Hematopoietic multipotent progenitor cell treated with erythropoietin and hydrocortisone succinate and interleukin-3 and kit ligand, for 8 days (in vitro differentiated cells): ENCODE measurements at regions not wholly inside any gene's neighbourhood (a gene's known extent, or its start where the extent isn't known, plus 50 kb on each side); places are given as distances from the start of the nearest gene placed in this dataset.
"Not testable (repeated sequence)": the region's sequence is repeated elsewhere in the genome, so short reads cannot be mapped to it uniquely, and the experiment has no call there.

Experiments used
- DNase-seq: peaks from one replicate; pipeline ENCODE4 v3.0.0-alpha.2; 2015

DNA sequence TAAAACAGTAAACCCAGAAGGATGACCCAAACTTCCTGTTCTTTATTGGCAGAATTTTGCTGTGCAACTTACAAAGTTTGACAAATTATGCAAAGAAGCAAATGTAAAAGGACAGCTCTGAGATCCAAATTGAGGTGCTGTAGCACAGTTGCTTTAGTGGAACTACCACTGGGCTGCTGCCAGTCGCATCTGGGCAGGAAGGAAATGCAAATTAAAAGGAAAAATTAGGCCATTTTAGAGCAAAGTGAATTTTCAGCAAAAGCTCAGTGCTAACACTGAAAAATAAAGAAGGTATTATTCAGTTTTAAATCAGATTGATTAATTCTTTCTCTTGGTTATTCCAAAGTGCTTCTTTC, 104.5 kb downstream of the ZMAT3 start:
- no peak for DNase-seq

DNA sequence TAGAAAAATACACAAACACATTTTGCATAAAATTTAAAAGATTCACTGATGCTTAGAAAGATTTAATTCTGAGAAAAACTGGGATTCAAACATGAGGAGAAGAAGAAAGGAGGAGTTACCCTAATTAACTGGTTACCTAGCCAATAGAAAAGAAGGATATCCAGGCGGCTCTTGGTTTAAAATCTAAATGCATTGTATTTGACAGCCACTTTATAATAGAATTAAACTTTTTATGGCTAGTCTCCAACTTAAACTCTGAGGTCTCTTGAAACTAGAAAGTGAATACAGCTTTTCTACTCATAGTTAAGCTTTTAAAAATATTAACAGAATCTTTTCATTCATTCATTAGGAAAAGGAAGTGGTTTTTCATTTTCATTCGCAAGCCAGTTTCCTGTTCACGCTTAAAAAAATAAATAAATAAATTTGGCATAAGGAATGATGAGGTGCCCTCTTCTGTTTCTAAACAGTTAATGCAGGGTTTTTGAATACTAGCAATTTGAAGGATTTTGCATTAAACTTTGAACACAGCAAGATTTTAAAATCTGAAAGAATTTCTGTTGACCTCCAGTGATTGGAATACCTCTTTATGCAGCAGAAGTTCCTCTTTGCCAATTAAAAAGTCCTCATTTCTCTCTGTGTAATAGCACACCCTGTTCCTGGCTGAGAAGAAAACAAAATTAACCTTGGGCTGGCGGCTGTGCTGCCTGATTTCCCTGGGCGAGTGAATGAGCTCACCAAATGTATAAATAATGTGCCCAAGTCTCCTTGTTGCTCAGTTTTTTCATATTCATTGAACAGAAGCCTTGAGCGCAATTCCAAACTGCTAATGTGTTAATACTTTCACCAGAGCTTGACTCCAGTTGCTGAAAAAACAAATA, 105.1 kb downstream of the ZMAT3 start:
- peak; percentile 13 for DNase-seq

DNA sequence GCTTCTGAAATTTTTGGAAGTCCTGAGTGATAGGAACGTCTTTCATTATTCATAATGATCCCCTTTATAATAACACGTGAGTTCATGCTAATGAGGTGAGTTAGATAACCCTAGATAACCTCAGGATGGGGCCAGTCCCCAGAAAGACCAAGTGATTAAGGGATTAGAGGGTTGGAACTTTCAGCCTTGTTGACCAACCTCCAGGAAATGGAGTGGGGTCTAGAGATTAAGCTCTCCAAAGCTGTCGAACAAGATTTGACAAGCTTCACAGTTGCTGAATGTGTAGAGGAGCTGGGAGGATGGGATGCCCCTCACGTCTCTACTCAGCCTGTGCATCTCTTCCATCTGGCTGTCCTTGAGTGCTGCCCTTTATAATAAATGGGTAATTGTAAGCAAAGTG, 107.1 kb downstream of the ZMAT3 start:
- no peak for DNase-seq

DNA sequence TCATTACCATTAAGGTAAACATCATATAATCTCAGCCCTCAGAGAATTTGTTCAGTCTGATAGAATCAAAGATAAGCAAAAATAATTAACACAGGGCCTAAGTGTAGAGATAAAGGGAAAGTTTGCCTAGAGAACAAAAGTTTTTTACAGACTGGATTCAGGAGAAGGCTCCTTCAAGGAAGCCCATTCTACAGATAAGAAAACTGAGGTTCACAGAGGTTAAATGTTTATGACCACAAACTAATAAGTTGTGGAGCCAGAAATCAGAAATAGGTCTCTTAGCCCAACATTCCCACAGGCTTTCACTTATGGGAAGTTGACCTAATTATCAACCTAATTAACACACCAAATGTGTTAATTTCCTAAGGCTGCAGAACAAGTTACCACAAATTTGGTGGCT, 110.7 kb downstream of the ZMAT3 start:
- no peak for DNase-seq

DNA sequence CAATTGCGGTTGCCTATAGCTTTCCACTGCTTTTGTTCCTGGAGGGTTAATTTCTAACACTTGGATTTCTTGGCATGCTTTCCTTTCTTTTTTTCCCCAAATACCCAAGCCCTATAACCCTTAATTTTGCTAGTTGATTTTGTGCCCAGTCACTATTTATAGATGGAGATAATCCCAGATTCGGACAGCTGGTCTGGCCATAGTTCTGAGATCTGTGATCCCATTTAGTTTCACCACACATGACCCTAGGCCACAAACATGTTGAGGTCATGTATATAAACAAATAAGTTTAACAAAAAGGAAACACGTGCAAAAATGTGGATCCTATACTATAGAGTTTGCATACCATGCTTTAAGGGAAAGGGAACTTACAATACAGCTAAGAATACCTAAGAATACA, 111.4 kb downstream of the ZMAT3 start:
- DNase-seq = no peak

DNA sequence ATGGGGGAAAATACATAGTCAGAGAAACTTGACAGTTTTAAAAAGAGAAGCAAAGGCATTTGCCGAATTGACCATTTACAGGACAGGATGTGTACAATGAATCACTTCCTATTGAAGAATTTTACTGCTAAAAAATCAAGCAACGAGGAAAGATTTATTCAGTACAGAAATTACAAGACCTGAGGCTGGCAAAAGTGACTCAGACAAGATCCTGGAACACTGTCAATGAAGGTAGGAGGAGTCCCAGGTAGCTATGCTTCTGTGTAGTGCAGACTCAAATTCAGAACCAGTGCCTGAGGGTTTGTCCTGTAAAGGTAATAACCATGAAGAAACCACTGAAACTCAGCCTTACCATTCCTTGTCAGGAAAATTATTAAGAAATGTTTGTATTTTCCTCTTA, 120.9 kb downstream of the ZMAT3 start:
- DNase-seq = no peak

DNA sequence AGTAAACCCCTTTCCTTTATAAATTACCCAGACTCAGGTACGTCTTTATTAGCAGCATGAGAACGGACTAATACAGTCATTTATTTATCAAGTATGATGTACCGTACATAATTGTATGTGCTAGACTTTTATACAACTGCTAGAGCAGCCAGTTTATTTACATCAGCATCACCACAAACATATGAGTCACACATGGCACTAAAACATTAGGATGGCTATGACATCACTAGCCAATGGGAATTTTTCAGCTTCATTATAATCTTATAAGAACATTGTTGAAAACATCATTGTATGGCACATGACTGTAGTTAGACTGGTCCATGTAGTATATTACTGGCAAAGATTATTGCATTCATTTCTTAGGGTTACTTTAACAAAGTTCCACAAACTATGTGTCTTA, 121.7 kb downstream of the ZMAT3 start:
- no peak for DNase-seq

DNA sequence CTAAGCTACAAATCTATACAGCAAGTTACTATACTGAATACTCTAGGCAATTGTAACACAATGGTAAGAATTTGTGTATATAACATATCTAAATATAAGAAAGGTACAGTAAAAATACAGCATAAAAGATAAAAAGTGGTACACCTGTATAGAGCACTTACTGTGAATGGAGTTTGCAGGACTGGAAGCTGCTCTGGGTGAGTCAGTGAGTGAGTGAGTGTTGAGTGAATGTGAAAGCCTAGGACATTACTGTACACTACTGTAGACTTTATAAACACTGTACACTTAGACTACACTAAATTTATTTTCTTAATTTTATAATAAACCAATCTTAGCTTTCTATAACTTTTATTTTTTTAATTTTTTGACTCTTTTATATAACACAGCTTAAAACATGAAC, 123.1 kb downstream of the ZMAT3 start:
- DNase-seq = no peak

DNA sequence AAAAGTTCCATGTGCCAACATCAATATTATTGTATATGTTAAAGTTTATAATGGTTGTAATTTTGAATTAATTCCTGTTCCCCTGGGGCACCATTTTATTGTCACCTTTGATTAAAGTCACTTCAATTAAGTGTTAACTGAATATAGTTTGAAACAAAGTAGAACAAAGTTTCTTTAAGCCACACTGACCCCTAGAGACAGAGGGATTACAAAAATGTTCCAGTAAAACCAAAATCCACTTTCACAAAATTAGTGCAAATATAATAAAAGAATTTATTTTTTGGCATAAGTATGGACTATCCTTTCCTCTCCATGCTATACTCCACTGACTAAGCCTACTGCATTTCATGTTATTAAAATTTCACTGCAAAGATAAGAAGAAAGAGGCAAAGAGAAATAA, 123.9 kb downstream of the ZMAT3 start:
- no peak for DNase-seq

DNA sequence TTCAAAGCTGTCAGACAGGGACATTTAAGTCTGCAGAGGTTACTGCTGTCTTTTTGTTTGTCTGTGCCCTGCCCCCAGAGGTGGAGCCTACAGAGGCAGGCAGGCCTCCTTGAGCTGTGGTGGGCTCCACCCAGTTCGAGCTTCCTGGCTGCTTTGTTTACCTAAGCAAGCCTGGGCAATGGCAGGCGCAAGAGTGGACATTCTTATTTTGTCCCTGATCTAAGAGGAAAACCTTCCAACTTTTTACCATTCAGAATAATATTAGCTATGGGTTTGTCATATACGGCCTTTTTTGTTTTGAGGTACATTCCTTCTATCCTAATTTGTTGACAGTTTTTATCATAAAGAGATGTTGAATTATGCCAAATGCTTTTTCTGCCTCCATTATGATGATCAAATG, 129.3 kb downstream of the ZMAT3 start:
- DNase-seq = not testable (repeated sequence)

DNA sequence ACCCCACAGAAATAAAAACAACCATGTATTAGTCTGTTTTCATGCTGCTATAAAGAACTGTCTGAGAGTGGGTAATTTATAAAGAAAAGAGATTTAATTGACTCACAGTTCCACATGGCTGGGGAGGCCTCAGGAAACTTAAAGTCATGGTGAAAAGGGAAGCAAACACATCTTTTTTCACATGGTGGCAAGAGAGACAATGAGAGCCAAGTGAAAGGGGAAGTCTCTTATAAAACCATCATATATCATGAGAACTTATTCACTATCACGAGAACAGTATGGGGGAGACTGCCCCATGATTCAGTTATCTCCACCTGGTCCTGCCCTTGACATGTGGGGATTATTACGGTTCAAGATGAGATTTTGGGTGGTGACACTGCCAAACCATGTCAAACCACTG, 141.5 kb downstream of the ZMAT3 start:
- no peak for DNase-seq

DNA sequence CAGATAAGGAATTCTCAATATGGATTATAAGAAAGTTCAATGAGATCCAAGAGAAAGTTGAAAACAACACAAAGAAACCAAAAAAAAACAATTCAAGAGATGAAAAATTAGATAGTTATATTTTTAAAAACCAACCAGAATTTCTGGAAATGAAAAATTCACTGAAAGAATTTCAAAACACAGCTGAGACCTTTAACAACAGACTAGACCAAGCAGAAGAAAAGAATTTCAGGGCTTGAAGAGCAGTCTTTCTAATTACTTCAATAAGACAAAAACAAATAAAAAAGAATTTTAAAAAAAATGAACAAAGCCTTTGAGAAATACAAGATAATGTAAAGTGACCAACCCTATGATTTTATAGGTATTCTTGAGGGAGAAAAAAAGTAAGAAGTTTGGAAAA, 155.4 kb downstream of the ZMAT3 start:
- no peak for DNase-seq

DNA sequence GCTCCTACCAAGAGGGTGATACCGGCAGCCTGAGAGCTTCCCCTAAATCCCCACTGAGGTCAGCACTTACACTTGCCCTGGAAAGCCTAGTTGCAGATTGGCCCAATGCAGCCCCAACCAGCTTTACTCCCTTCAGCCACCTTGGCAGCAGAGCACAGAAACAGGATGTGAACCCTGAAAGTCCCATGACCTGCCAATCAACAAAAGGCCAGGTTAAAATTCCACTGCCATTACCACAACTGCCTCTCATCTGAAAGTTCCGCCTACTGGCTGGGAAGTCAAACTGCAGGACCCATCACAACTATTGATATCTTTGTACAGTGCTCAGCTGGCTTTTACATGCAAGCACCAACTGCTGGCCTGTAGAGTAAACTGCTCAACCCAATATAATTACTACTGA, 156.2 kb downstream of the ZMAT3 start:
- DNase-seq = no peak

DNA sequence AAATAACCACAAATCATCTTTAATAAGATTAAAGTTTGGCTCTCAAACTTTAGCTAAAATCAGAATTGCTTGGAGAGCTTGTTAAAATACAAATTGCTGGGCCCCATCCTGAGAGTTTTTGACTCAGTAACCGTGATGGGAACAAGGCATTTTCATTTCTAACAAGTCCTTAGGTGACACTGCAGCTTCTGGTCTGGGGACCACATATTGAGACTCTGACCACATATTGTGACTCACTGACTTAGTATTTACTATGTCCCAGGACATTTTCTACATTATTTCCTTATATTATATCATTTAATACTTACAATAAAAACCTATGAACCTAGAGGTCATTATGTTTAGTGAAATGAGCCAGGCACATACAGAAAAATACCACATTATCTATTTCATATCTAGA, 164.5 kb downstream of the ZMAT3 start:
- DNase-seq = no peak

DNA sequence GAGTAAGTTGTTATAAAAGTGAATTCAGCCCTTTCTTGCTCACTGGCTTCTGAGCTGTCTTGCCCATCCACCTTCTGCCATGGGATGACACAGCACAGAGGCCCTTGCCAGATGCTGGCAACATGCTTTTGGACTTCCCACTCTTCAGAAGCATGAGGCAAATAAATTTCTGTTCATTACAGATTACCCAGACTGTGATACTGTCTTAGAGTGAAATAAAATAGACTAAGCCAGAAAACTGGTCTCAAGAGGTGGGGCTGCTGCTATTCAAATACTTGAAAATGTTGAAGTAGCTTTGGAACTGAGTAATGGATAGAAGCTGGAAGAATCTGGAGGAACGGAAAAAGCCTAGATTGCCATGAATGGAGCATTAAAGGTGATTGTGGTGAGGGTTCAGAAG, 170.4 kb downstream of the ZMAT3 start:
- no peak for DNase-seq

DNA sequence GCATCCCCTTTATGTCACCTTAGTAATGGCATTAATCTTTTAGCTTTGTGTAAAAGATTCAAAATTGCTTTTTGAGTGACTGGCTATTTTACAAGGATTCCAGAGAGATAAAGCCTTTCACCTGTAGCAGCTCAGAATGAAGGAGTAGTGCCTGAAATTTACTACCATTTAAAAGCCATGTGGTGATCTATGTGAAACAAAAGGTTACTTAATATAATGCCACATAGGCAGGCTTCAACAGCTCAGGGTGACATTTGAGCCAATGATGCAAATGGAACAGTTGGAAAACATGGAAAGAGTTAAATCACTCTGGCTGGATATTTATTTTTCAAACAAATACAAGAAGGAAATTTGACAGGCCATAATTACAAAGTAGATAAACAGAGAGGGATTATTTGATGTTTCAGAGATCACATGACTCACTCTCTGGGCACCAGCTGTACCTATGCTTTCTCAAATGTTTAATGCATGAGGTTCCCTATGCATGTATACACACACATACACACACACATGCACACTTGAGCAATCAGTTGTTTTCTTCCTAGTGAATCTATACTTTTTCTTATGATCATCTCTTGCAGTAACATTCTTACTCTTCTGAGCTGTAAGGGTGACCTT, 171.5 kb downstream of the ZMAT3 start:
- DNase-seq = no peak

DNA sequence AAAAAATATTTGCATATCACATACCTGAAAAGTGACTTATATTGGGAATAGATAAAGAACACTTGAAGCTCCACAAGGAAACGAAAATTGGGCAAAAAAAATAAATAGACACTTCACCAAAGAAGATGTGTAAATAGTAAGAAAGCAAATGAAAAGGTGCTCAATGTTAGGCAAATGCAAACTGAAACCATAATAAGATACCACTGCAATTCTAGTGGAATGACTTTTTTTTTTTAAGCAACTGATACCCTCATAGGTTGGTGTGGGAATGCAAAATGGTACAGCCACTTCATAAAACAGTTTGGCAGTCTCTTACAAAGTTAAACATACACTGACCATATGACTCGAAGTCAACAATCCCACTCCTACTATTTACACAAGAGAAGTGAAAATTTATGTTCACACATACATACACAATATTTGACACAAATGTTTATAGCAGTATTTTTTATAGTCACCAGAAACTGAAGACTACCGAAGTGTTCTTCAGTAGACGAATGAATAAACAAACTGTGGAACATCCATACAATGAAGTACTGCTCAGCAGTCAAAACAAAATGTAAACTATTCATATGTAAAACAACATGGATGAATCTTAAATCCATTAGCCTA, 176.3 kb downstream of the ZMAT3 start:
- no peak for DNase-seq
